ENCODE measurements at regions not wholly inside any gene's neighbourhood (a gene's known extent, or its start where the extent isn't known, plus 50 kb on each side); places are given as distances from the start of the nearest gene placed in this dataset.

DNA sequence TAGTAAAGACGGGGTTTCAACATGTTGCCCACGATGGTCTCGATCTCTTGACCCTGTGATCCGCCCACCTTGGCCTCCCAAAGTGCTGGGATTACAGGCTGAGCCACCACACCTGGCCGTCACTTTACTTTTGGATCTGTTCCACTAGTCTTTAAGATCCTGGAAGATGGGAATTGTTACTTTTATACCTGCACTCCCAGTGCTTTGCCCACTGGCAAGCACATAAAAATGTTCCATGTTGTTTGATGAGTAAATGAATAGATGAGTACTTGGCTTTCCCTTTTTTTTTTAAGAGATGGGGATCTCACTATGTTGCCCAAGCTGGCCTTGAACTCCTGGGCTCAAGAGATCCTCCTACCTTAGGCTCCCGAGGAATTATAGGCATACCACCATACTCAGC lies 84.8 kb upstream of the SASH1 start:
- FAIRE-seq = no peak
- TF ChIP-seq TAF1 (IDR thresholded peaks at IDR 0.05; ENCODE audit: borderline replicate concordance, low read depth, low read length) = no peak
- TF ChIP-seq POLR2AphosphoS5 (IDR thresholded peaks at IDR 0.05; ENCODE audit: low read depth, low read length) = no peak
- no peak for TF ChIP-seq POLR2A (IDR thresholded peaks at IDR 0.05; ENCODE audit: low read depth, low read length)
- no peak for DNase-seq (ENCODE audit: insufficient read length)

DNA sequence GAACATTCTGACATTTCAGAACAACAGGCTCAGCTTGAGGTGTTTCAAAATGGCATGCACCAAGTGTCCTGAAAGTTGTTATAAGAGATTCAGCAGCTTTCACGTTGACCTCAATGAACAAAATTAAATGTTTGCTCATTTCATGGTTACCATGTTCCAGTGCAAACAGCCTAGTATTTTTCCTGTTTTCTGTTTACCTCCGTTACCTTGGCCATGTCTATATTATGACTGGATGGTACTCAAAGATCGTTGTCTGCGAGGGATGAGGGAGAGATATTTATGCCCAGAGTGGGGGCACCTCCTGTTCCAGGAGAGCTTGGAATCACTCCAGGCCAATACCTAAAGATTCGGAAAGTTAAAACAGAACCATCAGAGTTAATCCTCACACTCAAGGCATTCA lies 83.8 kb upstream of the SASH1 start:
- no peak for FAIRE-seq
- DNase-seq (ENCODE audit: insufficient read length) = no peak
- TF ChIP-seq TAF1 (IDR thresholded peaks at IDR 0.05; ENCODE audit: borderline replicate concordance, low read depth, low read length) (no peak), POLR2A (IDR thresholded peaks at IDR 0.05; ENCODE audit: low read depth, low read length) (no peak), POLR2AphosphoS5 (IDR thresholded peaks at IDR 0.05; ENCODE audit: low read depth, low read length) (no peak)

DNA sequence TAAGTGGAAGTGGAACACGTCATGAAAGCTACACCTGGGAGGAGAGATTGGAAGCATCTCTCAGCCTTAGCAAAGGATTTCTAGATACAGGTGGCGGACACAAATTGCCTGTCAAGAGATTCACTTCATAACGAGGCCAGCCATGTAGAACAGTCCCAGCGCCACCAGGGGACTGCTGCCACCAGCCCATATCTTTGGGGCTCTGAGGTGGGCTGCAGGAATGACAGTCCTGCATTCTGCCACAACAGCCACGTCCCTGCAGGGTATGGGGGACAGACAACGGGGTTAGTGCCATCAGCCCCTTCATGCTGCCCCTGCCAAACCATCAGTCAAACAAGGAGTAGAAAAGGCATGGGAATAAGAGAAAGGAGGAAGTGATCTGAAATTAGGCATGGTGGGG lies 81.2 kb upstream of the SASH1 start:
- FAIRE-seq (no peak), DNase-seq (ENCODE audit: insufficient read length) (no peak)
- no peak for TF ChIP-seq TAF1 (IDR thresholded peaks at IDR 0.05; ENCODE audit: borderline replicate concordance, low read depth, low read length)
- TF ChIP-seq POLR2A (IDR thresholded peaks at IDR 0.05; ENCODE audit: low read depth, low read length) = no peak
- no peak for TF ChIP-seq POLR2AphosphoS5 (IDR thresholded peaks at IDR 0.05; ENCODE audit: low read depth, low read length)

DNA sequence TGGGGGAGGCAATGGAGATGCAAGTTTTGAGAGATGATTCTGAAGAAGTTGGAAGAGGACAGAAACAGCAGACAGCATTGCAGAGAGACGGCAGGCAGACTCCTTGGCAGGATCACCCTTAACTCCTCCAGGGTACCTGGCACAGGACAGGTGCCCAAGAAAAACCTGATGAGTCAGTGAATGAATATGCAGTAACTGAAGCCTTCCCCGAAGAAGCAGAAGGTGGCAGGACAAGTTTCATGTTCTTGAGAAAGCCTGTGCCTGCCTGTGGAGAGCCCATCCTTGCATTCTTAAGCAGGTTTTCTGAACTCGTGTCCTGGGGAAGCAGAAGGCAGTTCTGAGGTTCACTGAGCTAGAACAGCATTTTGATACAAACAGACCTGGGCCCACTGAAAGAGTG lies 79.6 kb upstream of the SASH1 start:
- no peak for DNase-seq (ENCODE audit: insufficient read length)
- TF ChIP-seq TAF1 (IDR thresholded peaks at IDR 0.05; ENCODE audit: borderline replicate concordance, low read depth, low read length) = no peak
- TF ChIP-seq POLR2AphosphoS5 (IDR thresholded peaks at IDR 0.05; ENCODE audit: low read depth, low read length) = no peak
- TF ChIP-seq POLR2A (IDR thresholded peaks at IDR 0.05; ENCODE audit: low read depth, low read length) = no peak

DNA sequence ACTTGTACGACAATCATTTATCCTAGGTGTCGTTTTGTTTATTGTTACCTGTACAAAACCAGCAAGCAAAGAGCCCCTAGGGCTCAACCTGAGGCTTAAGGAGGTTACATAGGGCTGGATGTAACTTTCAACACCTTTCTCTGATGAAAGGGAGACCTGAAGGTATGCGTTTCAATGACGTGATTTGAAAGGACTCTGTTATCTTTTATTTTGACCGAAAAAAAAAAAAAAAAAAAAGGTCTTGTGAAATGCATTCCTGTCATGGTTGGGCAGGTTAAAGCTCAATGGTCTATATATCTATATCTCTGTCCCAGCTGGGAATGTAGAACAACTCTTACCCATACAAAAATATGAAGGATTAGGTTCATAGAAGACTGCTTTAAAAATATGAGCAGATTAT lies 78.7 kb upstream of the SASH1 start:
- no peak for FAIRE-seq
- DNase-seq (ENCODE audit: insufficient read length) = no peak

More for the DNA sequence above, 79.6 kb upstream of the SASH1 start:
- no peak for FAIRE-seq

DNA sequence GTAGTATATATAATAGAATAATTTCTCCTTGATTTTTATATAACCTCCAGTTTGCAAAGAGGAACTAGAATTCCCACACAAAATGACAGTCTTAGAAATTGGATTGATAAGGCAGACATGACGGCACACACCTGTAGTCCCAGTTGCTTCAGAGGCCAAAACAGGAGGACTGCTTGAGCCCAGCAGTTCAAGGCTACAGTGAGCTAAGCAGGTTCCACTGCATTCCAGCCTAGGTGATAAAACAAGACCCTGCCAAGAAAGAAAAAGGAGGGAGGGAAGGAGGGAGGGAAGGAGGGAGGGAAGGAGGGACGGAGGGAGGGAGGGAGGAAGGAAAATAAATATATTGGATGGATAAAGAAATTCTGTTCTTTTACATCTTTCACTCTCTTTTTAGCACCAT lies 77.6 kb upstream of the SASH1 start:
- DNase-seq (ENCODE audit: insufficient read length) (no peak), FAIRE-seq (no peak)
- no peak for TF ChIP-seq TAF1 (IDR thresholded peaks at IDR 0.05; ENCODE audit: borderline replicate concordance, low read depth, low read length)
- TF ChIP-seq POLR2A (IDR thresholded peaks at IDR 0.05; ENCODE audit: low read depth, low read length) = no peak
- TF ChIP-seq POLR2AphosphoS5 (IDR thresholded peaks at IDR 0.05; ENCODE audit: low read depth, low read length) = no peak

More for the DNA sequence above, 78.7 kb upstream of the SASH1 start:
- TF ChIP-seq TAF1 (IDR thresholded peaks at IDR 0.05; ENCODE audit: borderline replicate concordance, low read depth, low read length) = no peak
- TF ChIP-seq POLR2A (IDR thresholded peaks at IDR 0.05; ENCODE audit: low read depth, low read length) = no peak
- TF ChIP-seq POLR2AphosphoS5 (IDR thresholded peaks at IDR 0.05; ENCODE audit: low read depth, low read length) = no peak

DNA sequence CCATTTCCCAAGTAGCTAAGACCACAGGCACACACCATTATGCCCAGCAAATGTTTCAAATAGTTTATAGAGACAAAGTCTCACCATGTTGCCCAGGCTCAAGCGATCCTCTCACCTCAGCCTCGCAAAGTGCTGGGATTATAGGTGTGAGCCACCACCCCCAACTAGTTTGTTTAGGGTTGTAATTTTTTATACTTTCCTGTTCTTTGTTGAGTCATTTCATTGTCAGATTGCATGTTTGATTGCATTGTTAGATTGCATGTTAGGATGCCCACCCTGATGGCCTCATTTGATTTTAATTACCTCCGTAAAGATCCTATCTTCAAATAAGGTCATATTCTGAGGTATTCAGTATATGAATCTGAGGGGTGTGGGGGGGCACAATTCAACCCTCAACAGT lies 73.3 kb upstream of the SASH1 start:
- DNase-seq (ENCODE audit: insufficient read length) = no peak
- TF ChIP-seq POLR2AphosphoS5 (IDR thresholded peaks at IDR 0.05; ENCODE audit: low read depth, low read length) (no peak), TAF1 (IDR thresholded peaks at IDR 0.05; ENCODE audit: borderline replicate concordance, low read depth, low read length) (no peak), POLR2A (IDR thresholded peaks at IDR 0.05; ENCODE audit: low read depth, low read length) (no peak)
- no peak for FAIRE-seq

DNA sequence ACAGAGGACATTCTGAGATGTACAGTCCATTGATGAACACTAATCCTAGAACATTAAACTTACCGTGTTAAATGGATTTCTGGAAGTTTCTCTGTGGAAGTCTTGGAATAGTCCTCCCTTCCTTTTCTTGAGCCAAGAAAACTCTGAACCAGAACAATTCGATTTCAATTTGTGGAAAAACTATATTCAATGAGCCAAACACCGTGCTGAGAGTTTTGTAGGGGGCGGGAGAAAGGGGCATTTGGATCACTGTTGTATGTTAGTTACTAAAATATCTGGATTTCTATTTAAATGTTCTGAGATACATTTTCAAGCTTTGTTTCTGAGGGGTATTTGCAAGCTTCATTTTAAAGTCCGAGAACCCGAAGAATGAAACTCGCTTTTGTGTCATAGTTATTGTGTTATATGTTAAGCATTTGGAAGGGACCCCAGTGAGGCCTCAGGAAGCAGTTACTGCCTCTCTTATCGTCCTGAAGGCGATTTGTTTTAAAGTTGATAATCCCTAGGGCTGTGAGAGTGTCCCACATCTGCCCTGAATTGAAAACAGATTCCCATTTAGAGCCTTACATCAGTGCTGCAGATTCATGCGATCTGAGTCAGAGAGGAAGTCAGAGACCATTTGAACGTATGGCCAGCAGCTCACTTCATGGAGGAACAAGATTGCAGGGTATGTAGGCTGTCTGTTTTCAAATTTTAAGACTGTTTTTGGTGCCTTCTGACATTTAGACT lies 70.8 kb upstream of the SASH1 start:
- FAIRE-seq (no peak), DNase-seq (ENCODE audit: insufficient read length) (no peak)
- TF ChIP-seq POLR2A (IDR thresholded peaks at IDR 0.05; ENCODE audit: low read depth, low read length) (no peak), TAF1 (IDR thresholded peaks at IDR 0.05; ENCODE audit: borderline replicate concordance, low read depth, low read length) (no peak), POLR2AphosphoS5 (IDR thresholded peaks at IDR 0.05; ENCODE audit: low read depth, low read length) (no peak)

DNA sequence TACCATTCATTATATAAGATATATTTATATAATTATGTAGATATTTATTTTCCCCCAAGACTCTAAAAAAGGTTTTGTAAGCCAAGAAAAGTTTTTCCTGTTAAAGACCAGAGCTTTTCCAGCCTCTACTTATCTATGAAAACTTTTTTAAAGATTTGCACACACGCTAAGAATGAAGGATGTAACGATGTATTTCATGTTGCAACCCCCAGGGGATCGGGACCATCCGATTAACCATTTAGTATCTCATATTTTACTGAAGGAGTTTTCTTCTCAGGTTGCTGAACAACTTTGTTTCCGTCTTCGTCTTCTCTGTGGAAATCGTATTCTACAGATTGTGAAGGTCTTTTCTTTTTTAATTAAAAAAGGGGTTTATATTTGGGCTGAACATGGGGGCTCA lies 70.0 kb upstream of the SASH1 start:
- DNase-seq (ENCODE audit: insufficient read length) (no peak), FAIRE-seq (no peak)
- TF ChIP-seq TAF1 (IDR thresholded peaks at IDR 0.05; ENCODE audit: borderline replicate concordance, low read depth, low read length) (no peak), POLR2AphosphoS5 (IDR thresholded peaks at IDR 0.05; ENCODE audit: low read depth, low read length) (no peak), POLR2A (IDR thresholded peaks at IDR 0.05; ENCODE audit: low read depth, low read length) (no peak)

DNA sequence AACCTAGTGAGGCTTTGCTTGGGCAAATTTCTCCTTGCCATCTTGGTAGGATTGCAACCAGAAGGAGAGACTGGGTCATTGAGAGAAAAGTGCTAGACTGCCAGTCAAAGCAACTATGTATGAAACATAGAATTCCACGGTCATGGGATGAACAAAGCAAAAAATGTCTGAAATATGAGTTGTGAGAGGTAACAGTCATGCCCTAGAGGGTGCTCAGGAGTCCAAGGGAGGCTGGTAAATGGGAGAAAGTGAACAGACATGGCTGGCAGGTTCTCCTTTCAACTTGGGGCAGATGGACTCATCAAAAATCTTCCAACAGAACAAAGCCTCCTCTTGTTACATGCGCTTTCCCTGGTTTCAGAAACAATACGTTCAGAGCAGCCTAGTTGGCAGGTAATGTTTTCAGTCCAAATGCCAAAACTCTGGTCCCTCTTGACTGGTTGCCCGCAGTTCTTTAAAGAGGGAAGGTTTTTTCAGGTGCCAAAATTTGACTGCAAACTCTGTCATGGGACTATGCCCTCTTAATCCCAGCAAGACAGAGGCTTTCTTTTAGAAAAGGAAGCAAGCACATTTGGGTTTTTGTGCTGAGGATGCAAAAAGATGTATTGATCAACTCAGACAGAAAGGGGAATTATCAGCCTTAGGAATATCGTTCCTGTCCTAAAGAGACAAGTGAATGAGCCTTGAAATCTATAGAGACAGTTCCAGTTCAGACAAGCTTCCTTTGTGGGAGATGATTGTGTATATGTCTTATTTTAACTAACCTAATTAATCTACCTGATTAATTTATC lies 68.5 kb upstream of the SASH1 start:
- FAIRE-seq = no peak
- TF ChIP-seq POLR2AphosphoS5 (IDR thresholded peaks at IDR 0.05; ENCODE audit: low read depth, low read length) (no peak), POLR2A (IDR thresholded peaks at IDR 0.05; ENCODE audit: low read depth, low read length) (no peak), TAF1 (IDR thresholded peaks at IDR 0.05; ENCODE audit: borderline replicate concordance, low read depth, low read length) (no peak)
- no peak for DNase-seq (ENCODE audit: insufficient read length)

DNA sequence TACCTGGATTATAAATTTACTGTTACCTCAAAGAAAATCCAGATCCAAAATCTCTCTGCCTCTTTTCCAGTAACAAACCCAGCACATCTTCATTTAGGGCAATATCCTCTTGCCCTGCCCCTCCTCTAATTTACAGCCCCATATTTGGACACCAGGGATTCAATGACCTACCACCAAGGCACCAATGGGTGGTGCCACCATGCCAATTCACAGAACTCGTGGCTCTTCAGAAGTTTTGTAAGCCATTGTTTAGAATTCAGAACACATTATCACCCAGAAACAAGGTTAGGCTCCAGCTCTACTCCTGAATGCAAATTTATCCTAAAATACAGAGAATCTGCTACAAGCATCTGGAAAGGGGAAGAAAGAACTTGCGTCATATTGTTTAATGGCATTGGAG lies 67.8 kb upstream of the SASH1 start:
- no peak for DNase-seq (ENCODE audit: insufficient read length)
- TF ChIP-seq POLR2AphosphoS5 (IDR thresholded peaks at IDR 0.05; ENCODE audit: low read depth, low read length) (no peak), TAF1 (IDR thresholded peaks at IDR 0.05; ENCODE audit: borderline replicate concordance, low read depth, low read length) (no peak), POLR2A (IDR thresholded peaks at IDR 0.05; ENCODE audit: low read depth, low read length) (no peak)
- no peak for FAIRE-seq

DNA sequence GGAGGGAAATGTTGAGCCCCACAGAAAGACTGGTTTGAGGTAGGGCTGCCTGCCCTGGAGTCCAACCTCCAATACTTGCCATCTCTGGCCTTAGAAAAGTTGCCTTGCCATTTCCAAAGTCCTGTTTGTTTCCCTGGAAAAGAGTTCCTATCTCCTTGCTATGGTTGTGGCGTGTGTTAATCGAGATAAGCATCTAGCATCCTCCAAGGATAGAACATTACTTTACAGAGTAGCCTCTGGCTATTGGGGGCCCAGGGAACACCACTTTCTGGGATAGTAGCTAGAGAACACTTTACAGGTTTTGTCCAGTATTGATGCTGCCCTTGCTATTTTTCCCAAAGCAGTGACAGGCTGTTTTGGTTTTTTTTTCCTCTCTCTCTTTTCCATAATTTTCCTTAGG lies 57.4 kb upstream of the SASH1 start:
- no peak for FAIRE-seq

More for the DNA sequence above, 57.4 kb upstream of the SASH1 start:
- TF ChIP-seq POLR2A (IDR thresholded peaks at IDR 0.05; ENCODE audit: low read depth, low read length) (no peak), TAF1 (IDR thresholded peaks at IDR 0.05; ENCODE audit: borderline replicate concordance, low read depth, low read length) (no peak), POLR2AphosphoS5 (IDR thresholded peaks at IDR 0.05; ENCODE audit: low read depth, low read length) (no peak)
- DNase-seq (ENCODE audit: insufficient read length) = no peak
